ENCODE measurements at regions not wholly inside any gene's neighbourhood (a gene's known extent, or its start where the extent isn't known, plus 50 kb on each side); places are given as distances from the start of the nearest gene placed in this dataset.

DNA sequence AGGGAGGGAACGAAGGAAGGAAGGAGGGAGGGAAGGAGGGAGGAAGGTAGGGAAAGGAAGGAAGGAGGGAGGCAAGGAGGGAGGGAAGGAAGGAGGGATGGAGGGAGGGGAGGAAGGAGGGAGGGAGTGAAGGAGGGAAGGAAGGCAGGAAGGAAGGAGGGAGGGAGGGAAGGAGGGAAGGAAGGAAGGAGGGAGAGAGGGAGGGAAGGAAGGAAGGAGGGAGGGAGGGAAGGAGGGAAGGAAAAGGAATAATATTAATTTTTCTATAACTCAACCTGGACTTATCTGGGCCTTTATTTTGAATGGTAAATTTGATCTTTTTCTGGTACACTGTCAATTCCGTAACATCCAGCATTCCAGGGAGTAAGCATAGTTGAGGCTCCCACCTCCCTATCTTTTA, 244.2 kb downstream of the SPRY1 start:
- TF ChIP-seq TAF1 (IDR thresholded peaks at IDR 0.05; ENCODE audit: borderline replicate concordance, low read depth, low read length) (no peak), POLR2AphosphoS5 (IDR thresholded peaks at IDR 0.05; ENCODE audit: low read depth, low read length) (no peak)

Measured in GM12892 (cell line).